ENCODE measurements at regions not wholly inside any gene's neighbourhood (a gene's known extent, or its start where the extent isn't known, plus 50 kb on each side); places are given as distances from the start of the nearest gene placed in this dataset.

DNA sequence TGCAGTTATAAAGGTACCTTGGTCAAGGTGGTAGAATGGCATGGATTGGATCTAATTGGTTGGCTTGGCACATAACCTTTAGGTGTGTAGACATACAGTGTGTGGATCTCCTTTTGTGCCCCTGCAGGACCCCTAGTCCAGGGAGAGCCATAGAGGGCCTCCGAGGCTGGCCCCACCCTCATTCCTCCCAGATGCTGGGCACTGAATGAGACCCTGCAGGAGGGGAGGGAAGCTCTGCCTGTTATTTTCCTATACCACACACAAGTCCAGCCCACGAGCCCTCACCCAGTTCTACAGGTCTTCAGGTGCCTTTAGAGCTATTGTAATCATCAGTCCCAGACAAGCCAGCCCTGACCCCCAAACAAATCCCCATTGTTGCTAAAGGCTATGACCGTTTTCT, 58.9 kb downstream of the KCNF1 start:
- no peak overlapping the region for H4K91ac ChIP-seq (ENCODE audit: insufficient read depth, low read depth, low read length)
- ChIA-PET POLR2A (ENCODE audit: unreplicated experiment) (no interaction called here), CTCF (no interaction called here)
- H2AK5ac ChIP-seq (ENCODE audit: low read depth, low read length), result no peak overlapping the region
- no peak overlapping the region for H2BK20ac ChIP-seq (ENCODE audit: low read depth, low read length)
- no peak overlapping the region for H3K4me3 ChIP-seq (ENCODE audit: insufficient read depth, low read depth, low read length)
- no peak for DNase-seq
- no peak for ATAC-seq (ENCODE audit: low read depth)
- H3K9ac ChIP-seq (ENCODE audit: low read depth, low read length), result no peak overlapping the region
- no peak overlapping the region for H3K23ac ChIP-seq (ENCODE audit: low read depth, low read length)
- no TSS peak for BruUV-seq (replicated peaks)
- no peak for TF ChIP-seq MXI1 (IDR thresholded peaks at IDR 0.05; ENCODE audit: borderline replicate concordance, low read depth, low read length)
- TF ChIP-seq, protein P1, sequence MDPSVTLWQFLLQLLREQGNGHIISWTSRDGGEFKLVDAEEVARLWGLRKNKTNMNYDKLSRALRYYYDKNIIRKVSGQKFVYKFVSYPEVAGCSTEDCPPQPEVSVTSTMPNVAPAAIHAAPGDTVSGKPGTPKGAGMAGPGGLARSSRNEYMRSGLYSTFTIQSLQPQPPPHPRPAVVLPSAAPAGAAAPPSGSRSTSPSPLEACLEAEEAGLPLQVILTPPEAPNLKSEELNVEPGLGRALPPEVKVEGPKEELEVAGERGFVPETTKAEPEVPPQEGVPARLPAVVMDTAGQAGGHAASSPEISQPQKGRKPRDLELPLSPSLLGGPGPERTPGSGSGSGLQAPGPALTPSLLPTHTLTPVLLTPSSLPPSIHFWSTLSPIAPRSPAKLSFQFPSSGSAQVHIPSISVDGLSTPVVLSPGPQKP (IDR thresholded peaks at IDR 0.05; ENCODE audit: borderline replicate concordance, low read depth, low read length), result no peak
- no peak for TF ChIP-seq RCOR1 (IDR thresholded peaks at IDR 0.05; ENCODE audit: insufficient replicate concordance, low read length)
- TF ChIP-seq RFX5 (IDR thresholded peaks at IDR 0.05; ENCODE audit: low read depth, low read length), result no peak
- TF ChIP-seq BHLHE40 (IDR thresholded peaks at IDR 0.05; ENCODE audit: low read depth, low read length), result no peak
- TF ChIP-seq POLR2A (IDR thresholded peaks at IDR 0.05; ENCODE audit: low read depth, low read length), result no peak
- TF ChIP-seq NFE2L2 (IDR thresholded peaks at IDR 0.05; ENCODE audit: low read depth, low read length), result no peak
- no peak for TF ChIP-seq CTCF (conservative IDR thresholded peaks at IDR 0.05; ENCODE audit: low read depth, low read length)
- no peak for TF ChIP-seq CHD1 (IDR thresholded peaks at IDR 0.05; ENCODE audit: low read depth, low read length)
- H3K27ac ChIP-seq (ENCODE audit: insufficient read depth, low read length), result no peak overlapping the region
- WGBS, 2 experiments (ENCODE audit: extremely low coverage in 2 of 2, insufficient read length in 1 of 2), result no CpG with 5 or more reads among the region's 3 CpGs
- H3K4ac ChIP-seq (ENCODE audit: low read depth, low read length), result no peak overlapping the region
- no peak overlapping the region for H4K8ac ChIP-seq (ENCODE audit: low read depth in 2 of 2, low read length in 2 of 2)
- no peaks in the 10 kb centered on the region for H3K4me1 ChIP-seq (ENCODE audit: control insufficient read depth, insufficient read depth, low read length)
- H2AFZ ChIP-seq (replicated peaks; ENCODE audit: low read length, poor library complexity), result no peak overlapping the region
- H2BK120ac ChIP-seq (ENCODE audit: low read depth, low read length), result no peak overlapping the region; the same call in 1 of the 2 replicates
- no peaks in the 10 kb centered on the region for H4K20me1 ChIP-seq (ENCODE audit: insufficient read depth, low read length)
- H4K5ac ChIP-seq (ENCODE audit: low read depth, low read length), result no peak overlapping the region
- dilution Hi-C loops (cut with HindIII; ENCODE audit: low sequenced_read_pairs, unreplicated experiment) (no loop called here), in situ Hi-C loops (cut with MboI; ENCODE audit: low sequenced_read_pairs) (no loop called here), intact Hi-C loops (cut with micrococcal nuclease) (no loop called here)
- no peak overlapping the region for H2AK9ac ChIP-seq (replicated peaks; ENCODE audit: low read depth, low read length, poor library complexity)
- H3K4me2 ChIP-seq (ENCODE audit: low read depth, low read length), result no peak overlapping the region
- no peaks in the 10 kb centered on the region for H3K9me3 ChIP-seq (ENCODE audit: control insufficient read depth, insufficient read depth, low read length)
- H3K9me1 ChIP-seq (ENCODE audit: insufficient read depth, low read length), result 0 out of 2 replicates have a peak, but pooled peaks cover 2% of the 10 kb centered on the region
- H2BK15ac ChIP-seq (ENCODE audit: low read depth, low read length), result no peak overlapping the region
- H3K27me3 ChIP-seq (ENCODE audit: control insufficient read depth, insufficient read depth, low read length), result no peaks in the 10 kb centered on the region
- H3K79me1 ChIP-seq (ENCODE audit: low read depth in 1 of 2, low read length in 2 of 2), result no peaks in the 10 kb centered on the region
- H3K14ac ChIP-seq (replicated peaks; ENCODE audit: low read depth, low read length), result no peak overlapping the region
- no peaks in the 10 kb centered on the region for H3K36me3 ChIP-seq (ENCODE audit: control insufficient read depth, insufficient read depth, low read length)
- no peak overlapping the region for H2BK5ac ChIP-seq (ENCODE audit: low read depth, low read length, poor library complexity, severe bottlenecking)
- H3K56ac ChIP-seq (ENCODE audit: extremely low read depth, insufficient read depth, low read length), result no peak overlapping the region
- no peak overlapping the region for H3K18ac ChIP-seq (ENCODE audit: low read depth, low read length)
